ENCODE measurements at regions not wholly inside any gene's neighbourhood (a gene's known extent, or its start where the extent isn't known, plus 50 kb on each side); places are given as distances from the start of the nearest gene placed in this dataset.

DNA sequence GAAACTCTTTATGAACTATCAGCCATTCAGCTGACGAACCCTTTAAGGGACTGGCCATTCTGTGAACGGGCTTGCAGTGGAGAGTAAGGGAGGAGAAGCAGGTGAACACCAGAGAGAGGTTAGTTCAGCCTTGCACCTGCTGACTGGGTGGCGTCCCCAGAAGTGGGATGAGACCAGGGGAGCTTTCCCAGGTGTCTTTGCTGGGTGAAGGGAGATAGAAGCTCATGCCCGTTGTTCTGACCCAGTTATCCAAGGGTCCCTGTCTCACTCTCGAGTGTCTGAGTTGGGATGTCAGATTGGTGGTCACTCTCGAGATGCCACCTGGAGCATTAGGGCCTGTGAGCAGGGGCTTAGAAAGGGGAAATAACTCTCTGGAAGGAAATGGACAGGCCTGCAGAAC, 68.7 kb downstream of the MSX2 start:
- TF ChIP-seq, protein P1, sequence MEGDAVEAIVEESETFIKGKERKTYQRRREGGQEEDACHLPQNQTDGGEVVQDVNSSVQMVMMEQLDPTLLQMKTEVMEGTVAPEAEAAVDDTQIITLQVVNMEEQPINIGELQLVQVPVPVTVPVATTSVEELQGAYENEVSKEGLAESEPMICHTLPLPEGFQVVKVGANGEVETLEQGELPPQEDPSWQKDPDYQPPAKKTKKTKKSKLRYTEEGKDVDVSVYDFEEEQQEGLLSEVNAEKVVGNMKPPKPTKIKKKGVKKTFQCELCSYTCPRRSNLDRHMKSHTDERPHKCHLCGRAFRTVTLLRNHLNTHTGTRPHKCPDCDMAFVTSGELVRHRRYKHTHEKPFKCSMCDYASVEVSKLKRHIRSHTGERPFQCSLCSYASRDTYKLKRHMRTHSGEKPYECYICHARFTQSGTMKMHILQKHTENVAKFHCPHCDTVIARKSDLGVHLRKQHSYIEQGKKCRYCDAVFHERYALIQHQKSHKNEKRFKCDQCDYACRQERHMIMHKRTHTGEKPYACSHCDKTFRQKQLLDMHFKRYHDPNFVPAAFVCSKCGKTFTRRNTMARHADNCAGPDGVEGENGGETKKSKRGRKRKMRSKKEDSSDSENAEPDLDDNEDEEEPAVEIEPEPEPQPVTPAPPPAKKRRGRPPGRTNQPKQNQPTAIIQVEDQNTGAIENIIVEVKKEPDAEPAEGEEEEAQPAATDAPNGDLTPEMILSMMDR (IDR thresholded peaks at IDR 0.05), result no peak

DNA sequence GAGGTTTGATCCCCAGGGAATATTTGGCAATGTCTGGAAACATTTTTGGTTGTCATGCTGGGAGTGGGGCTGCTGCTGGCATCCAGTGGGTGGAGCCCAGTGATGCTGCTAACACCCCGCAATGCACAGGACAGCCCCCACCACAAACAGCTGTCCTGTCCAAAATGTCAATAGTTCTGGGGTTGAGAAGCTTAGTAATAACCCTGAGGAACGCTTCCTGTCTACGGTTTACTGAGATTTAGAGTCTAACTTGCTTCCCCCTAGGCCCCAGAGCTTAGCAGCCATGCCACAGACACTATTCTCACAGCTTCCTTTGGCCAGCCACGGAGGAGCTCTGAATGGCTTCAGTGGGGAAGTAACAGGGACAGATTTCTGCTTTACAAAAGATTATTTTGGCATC, 66.5 kb downstream of the MSX2 start:
- TF ChIP-seq, protein P1 (IDR thresholded peaks at IDR 0.05), result no peak

DNA sequence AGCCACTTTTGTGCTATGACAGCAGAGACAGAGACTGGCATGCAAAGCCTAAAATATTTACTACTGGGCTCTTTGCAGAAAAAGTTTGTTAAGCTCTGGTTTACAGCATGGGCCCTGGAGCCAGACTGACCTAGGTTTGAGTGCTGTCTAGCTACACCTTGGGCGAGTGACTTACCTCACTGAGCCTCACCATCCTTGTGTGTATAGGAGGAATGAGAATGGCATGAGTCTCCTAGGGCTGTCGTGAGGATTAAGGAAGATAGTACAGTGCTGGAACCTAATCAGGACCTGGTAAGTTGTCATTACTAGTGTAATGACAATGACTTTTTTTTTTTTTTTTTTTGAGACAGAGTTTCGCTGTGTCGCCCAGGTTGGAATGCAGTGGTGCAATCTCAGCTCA, 65.2 kb downstream of the MSX2 start:
- TF ChIP-seq, protein P1 (IDR thresholded peaks at IDR 0.05), result no peak

DNA sequence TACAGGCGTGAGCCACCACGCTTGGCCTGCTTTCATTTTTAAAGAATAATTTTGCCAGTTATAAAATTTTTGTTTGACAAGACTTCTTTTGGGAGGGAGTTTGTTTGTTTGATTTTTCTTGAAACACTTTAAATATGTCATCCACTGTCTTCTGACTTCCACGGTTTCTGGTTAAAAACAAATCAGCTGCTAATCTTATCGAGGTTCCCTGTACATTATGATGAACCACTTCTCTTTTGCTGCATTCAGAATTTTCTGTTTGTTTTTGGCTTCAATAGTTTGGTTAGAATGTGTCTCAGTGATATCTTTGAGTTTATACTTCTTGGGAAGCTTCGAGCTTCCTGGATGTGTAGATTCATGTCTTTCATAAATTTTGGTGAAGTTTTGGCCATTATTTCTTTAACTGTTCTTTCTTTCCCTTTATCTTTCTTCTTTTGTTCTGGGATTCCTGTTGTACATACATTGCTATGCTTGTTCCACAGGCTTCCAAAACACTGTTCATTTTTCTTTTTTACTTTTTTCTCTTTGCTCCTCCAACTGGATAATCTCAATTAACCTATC, 60.8 kb downstream of the MSX2 start:
- TF ChIP-seq, protein P1 (IDR thresholded peaks at IDR 0.05), result no peak
